ENCODE measurements at regions not wholly inside any gene's neighbourhood (a gene's known extent, or its start where the extent isn't known, plus 50 kb on each side); places are given as distances from the start of the nearest gene placed in this dataset.

DNA sequence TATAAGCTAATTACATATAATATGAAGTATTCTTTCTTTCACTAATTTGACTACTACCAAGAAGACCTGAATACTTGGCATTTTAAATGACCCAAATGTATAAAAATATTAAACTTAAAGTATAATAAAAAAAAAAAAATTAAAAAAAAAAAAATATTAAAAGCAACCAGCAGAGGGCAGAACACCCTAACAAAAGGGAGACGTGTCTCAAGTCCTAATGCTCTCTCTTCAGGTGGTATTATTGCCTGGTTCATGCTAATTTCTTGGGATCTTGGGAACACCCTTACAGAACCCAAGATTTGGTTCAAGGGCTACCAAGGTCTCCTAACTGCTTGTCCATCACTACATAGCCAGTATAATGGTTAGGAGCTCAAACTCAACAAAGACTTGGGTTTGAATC, 754.8 kb downstream of the RAB28 start:
- in situ Hi-C loops (cut with HindIII; ENCODE audit: low sequenced_read_pairs) = no loop called here

DNA sequence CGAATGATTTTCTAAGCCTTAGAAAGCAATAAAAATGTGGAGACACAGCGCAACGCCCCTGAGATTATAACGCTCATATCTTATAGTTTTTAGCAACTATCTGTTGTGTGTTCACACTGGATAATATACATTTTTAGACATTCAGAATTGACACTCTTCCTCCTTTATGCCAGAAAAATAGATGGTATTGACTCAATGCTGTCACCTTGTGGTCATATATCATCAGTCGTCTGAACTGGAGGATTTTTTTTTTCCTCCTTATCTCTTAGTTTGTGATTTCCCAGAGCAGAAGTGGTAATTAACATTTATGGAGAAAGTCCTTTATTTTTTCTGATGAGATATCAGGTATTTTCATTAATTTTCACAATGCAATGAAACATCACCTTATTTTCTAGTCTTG, 759.6 kb downstream of the RAB28 start:
- in situ Hi-C loops (cut with HindIII; ENCODE audit: low sequenced_read_pairs) = no loop called here

DNA sequence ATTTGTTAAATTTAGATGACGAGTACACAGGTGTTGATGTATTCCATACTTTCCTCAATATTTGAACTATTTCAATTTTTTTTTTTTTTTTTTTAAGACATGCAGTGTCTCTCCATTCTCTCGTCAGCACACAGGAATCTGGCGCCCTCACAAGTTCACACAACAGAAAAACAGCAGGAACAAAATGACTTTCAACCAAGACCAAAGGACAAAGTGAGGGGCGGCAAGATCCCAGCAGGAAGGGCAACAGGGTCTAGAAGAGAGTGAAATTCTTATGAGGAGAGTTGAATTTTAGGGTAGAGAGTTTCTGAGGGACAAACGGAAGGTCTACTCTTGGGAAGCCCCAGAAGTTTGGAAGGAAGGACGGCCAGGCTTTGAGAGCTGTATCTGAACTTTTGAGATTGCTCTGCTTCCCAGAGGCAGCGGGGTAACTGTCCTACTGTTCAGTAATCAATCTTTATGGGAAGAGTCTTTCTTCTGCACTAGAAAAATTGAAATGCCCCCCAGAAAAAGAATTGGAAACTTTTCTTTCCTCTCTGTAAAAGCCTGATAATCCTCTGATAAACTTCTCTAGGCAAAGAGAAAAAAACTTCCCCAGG, 760.2 kb downstream of the RAB28 start:
- in situ Hi-C loops (cut with HindIII; ENCODE audit: low sequenced_read_pairs) = no loop called here

DNA sequence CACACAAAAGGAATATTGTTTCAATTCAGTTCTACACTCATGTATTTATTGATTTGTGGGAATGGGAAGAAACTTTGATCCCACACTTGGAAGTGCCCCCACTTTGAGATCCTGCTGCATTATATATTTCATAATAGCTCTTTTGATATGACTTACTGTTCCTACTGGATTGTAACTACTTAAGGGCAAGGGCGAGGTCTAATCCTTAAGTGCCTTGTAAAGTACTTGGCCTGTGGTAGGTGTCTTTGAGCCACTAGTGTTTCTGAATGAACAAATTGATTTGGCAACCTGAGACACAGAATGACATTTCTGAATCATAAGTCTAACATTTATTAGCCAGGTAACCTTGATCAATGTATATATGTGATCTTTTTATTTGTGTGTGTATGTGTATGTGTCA, 767.2 kb downstream of the RAB28 start:
- in situ Hi-C loops (cut with HindIII; ENCODE audit: low sequenced_read_pairs) = no loop called here

DNA sequence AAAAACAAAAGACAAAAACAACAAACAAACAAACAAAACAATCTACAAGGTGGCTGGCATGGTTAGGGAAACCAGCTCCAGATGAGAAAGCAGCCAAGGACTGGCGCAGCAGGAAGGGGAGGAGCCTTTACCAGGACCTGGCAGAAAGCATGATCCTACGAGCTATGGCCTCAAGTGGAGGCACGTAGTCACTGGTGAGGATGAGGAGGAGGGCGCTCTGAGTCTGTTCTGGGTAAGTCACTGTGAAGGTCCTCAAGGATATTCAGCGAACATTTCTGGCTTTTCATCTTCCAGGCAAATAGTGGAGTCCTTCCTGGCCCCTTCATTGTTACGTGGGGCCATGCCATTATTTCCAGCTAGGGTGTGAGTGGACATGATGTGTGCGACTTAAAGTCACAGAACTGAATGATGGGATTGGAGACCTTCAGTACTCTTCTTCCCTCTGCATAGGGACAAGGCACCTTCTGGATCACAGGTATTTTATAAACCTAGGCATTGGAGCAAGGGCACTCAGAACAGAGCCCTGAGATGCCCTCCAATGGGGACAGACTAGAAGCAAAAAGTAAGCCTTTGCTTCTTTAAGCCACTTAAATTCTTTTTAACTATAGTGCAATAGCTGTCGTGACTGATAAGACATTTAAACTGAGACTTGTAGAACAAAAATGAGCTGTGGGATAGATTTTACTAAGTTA, 771.3 kb downstream of the RAB28 start:
- in situ Hi-C loops (cut with HindIII; ENCODE audit: low sequenced_read_pairs) = no loop called here

DNA sequence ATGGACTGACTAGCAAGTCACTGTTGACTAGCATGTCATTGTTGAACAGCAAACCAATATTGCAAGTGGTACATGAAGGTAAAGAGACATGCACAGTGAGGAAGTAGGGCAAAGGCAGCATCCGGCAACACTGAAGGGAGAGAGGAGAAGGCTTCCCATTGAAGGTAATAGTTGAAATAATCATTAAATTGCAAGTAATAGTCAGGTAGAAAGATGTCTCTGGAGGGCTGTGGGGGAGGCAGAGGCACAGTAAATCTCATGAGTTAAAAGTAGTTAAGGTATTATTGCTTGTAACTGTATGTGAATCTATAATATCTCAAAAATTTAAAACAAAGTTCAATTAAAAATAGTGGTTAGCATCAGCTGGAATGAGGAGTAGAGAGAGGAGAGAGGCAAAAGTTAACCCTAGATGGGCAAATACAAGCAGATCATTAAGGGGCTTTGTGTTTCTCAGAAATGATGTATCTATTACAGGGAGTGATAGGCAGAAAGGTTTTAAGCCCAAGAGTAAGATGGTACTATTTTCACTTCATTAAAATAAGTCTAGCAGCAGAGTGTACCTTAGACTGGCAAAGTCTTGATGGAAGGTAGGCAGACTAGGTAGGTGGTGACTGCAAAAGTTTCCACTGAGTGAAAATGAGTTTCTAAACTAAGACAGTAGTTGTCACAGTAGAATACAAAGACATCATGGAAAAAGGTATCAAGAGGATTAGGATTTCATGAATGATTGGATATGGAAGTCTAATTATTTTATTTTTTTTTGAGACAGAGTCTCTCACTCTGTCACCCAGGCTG, 776.6 kb downstream of the RAB28 start:
- in situ Hi-C loops (cut with HindIII; ENCODE audit: low sequenced_read_pairs) = no loop called here

DNA sequence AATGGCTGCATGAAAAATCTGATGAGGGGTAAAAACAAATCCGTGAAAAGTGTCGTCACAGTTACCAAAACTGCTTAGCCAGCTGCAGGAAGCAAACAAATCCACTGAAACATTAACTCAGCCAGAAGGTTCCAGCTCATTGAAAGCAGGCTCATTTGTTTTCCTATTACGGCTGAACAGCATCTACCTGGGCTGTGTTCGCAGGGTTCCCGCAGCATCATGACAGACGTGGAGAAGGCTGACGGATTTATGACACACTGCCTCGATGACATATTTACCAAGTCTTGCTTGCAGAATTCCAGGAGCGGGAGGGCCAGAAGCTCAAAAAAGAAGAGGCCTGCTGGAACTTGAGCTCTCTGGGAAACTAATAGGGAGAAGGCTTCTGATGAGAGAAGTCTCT, 781.1 kb downstream of the RAB28 start:
- in situ Hi-C loops (cut with HindIII; ENCODE audit: low sequenced_read_pairs) = no loop called here

DNA sequence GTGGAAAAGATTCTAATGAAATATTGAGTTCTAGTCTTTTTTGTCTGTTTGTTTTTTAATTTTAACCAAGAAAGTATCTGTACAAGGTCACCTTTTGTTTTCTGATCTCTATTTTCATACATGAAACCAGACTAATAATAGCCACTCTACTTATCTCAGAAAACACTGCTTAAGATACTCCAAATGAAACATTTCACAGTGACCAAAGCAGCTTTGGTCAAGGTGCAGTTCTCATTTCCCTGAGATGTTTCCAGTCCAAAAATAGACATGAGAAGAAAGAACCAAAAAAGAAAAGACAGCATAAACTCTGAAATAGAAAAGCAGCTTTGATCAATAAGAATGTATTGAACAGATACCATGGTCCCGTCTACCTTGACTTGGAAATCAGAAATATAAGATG, 782.8 kb downstream of the RAB28 start:
- in situ Hi-C loops (cut with HindIII; ENCODE audit: low sequenced_read_pairs) = no loop called here

DNA sequence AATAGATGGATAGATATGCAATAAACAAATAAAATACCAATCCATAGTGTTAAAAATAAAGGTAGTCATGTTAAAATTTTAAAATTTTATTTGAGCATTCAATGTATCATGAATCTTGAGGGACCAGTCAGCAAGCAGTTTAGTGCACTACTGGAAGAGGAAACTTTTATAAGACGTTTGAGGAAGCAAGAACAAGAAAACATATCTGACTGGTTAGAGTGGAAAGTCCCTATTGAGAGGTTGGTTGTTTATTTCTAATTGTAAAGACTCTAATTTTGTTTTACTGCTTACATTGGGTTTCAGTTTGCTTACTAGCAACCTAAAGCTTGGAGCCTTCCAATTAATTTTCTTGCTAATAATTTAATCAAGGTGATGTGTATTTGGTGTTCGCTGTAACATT, 786.2 kb downstream of the RAB28 start:
- in situ Hi-C loops (cut with HindIII; ENCODE audit: low sequenced_read_pairs) = no loop called here

DNA sequence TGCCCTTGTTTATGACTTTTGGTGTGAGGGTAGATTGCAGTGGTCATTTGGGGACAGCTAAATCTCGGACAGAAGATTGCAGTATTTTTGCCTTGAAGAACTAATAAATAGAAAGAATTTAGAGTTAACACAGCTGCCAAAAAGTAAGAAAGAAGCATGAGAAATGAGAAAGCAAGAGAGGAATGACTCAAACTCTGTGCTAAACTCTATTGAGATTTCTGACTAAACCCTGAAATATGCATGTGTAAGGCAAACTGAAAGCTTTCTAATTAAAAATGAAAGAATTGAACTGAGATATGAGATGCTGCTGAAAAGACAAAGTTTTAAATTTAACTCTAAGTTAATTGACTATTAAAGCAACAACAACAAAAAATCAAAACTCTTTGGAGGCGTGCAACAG, 791.3 kb downstream of the RAB28 start:
- in situ Hi-C loops (cut with HindIII; ENCODE audit: low sequenced_read_pairs) = no loop called here

DNA sequence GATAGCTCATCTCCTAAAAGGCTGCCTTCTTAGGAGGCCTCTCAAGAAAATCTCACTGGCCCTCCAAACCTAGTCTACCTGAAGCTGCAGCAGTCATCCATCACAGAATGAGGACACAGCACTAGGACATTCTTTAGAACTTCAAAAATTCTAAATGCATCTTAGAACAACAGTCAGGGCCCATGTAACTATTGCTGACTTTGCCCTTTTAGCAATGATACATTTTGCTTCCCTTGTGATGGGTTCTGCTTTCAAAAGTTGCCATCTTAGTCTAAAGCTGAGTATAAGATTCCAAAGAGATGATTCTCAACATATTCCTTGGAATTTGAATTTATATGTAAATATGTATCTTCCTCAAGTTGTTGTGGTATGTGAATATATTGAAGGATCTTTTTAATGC, 793.0 kb downstream of the RAB28 start:
- in situ Hi-C loops (cut with HindIII; ENCODE audit: low sequenced_read_pairs) = no loop called here

DNA sequence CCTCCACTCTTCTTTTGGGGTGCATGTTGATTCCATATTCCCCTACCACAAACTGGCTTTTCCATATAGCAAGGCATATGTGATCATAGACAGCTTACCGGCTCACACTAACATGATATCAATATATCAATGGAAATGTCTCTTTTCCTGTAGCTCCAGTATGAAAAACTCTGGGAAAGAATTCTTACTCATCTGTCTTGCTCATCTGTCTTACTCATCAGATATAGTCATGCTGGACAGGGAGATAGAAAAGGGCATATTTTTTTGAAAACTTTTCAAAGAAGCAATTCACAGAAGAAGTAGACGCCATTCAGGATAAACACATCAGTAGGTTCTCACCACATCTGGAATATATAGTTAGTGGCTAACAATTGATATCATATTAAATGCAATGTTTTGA, 794.7 kb downstream of the RAB28 start:
- in situ Hi-C loops (cut with HindIII; ENCODE audit: low sequenced_read_pairs) = no loop called here

DNA sequence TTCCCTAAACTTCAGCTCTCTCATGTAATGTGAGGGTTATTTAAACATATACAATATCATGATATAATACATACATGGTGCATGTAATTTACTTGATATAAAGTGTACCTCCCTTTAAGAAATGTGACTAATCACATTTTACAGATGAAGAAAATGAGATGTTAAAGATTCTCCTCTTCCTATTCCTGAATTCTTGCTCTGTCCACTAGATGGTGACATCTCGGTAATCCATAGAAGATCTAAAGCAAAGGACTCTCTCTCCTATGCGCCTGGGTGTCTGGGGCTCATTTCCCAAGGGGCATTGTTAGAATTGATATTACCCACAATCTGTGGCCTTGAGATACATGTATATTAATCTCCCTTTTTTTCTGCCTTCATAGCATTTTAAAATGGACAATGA, 804.9 kb downstream of the RAB28 start:
- in situ Hi-C loops (cut with HindIII; ENCODE audit: low sequenced_read_pairs) = no loop called here

DNA sequence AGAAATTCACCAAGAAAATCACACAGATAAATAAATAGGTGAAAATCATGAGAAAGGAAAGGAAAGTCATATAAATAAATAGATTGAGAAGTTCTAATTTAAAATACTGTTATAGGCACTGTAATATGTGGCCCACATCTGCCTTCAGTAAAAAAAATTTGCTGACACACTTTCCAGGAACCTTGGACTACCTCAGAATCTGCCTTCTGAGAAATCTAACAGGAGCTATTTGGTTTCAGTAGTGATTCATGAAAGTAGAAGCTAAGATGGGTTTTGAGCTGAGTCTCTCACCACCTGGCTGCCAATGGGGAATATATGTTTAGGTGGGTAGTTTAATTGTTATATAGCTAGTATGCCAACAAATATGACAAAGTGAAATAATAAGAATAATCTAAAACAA, 810.0 kb downstream of the RAB28 start:
- in situ Hi-C loops (cut with HindIII; ENCODE audit: low sequenced_read_pairs) = no loop called here

DNA sequence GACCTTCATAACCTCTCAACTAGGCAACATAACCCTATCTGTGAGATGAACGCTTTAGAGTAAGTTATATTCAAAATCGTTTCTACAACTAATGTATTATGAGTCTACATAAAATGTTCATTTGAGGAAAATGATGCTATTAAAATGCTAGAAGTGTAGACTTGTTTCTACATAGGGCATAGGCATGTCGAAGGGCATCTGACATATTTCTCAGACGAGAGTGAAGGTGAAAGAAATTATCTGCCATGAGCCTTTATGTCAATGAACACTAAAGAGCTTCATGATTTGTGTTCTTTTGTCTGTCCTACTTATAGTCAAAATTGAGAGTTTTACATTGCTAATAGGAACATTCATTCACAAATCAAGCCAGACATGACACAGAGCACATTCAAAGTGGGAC, 811.8 kb downstream of the RAB28 start:
- in situ Hi-C loops (cut with HindIII; ENCODE audit: low sequenced_read_pairs) = no loop called here

DNA sequence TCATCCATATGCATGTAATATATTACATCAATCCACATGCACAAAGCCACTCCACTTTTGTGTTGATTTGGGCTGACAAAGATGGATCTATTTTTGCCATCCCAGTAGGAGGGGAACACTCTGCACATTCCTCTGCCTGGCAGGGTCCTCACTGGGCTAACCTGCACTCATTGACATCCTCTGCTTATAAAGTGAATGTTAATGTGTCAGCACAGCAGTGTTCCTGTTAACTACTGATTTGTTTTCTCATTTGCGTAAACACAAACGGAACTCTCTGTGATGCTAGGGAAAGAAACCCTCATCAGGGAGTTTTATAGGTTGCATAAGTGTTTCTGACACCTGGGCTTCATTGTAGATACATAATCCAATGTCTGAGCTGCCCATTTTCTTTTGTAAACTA, 826.0 kb downstream of the RAB28 start:
- in situ Hi-C loops (cut with HindIII; ENCODE audit: low sequenced_read_pairs) = no loop called here

DNA sequence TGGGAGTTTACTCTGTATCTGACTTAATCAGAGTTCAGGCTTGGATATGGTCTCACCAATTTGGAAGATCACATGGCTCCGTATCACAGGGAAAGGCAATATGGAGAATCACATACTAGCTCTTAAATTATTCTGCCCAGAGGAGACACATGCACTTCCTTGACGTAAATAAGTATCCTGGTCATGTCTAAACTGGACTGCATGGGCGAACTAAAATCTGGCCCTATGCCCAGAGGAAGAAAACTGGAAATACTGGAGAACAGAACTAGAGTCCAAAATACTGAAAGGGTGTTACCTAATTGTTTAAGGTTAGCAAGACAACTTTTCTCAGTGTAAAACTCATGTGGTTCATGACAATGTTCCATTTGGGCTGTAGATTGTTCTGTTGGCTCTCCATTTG, 832.3 kb downstream of the RAB28 start:
- in situ Hi-C loops (cut with HindIII; ENCODE audit: low sequenced_read_pairs) = no loop called here

DNA sequence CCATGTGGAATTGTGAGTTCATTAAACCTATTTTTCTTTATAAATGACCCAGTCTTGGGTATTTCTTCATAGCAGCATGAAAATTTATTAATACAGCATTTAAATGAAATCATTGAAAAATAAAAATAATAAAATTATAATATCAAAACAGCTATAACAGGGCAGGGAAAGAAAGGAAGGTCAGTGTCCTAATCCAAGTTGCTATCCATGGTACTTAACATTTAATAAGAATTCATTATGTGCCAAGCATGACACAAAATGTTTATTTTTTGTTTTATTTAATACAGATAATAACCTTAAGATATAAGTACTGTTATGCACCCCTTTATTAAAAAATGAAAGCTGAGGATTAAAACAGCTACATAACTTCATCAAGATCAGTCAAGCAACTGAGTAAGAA, 838.4 kb downstream of the RAB28 start:
- in situ Hi-C loops (cut with HindIII; ENCODE audit: low sequenced_read_pairs) = no loop called here

DNA sequence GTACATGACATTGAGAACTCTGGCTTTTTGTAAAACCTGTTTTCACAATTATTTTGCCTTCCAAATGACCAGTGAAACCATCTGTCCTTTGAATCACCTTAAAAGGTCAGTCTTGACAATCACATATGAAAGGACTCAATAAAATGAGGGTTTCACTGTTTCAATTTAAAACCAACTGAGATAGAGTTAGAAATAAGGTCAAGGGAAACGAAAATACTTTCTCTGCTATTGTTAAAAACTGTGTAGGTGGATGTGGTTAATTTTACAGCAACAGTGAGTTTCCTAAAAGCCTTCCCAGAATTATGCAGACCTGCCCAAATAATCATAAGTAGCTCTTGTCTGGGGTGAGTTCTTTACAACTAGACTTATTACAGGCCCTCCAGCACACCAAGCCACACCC, 839.9 kb downstream of the RAB28 start:
- in situ Hi-C loops (cut with HindIII; ENCODE audit: low sequenced_read_pairs) = no loop called here

DNA sequence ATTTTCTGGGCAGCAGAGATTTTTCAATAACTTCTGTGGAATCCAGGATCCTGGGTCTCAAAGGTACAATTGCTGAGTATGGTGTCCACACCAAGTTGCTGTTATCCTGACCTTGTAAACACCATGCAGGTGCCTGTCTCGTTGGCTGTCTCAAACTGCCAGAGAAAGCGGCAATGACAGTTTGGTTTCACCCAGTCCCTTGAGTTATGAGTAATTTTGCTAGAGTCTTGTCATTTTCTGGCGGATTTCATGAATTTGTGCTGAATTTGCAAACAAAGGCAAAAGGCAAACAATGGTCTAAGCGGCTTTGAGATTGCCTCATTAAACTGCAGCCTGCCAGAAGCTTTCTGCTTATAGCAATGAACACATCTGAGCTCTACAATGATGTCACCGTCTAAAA, 847.9 kb downstream of the RAB28 start:
- in situ Hi-C loops (cut with HindIII; ENCODE audit: low sequenced_read_pairs) = no loop called here

DNA sequence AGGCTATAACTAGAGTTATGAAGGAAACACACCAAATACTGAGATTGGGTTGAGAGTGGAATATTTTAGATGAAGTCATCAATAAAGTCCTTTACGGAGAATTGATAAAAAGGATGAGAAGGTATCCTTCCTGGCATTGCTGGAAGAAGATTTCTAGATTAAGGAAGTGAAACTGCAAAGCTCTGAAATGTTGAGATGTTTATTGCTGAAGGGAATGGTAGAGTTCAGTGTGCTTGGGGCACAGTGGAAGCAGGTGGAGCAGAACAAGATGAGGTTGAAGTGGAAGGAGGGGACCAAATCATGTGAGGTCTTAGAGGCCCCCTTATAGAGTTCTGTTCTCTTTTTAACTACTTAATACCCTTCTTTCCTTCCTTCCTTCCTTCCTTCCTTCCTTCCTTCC, 848.5 kb downstream of the RAB28 start:
- in situ Hi-C loops (cut with HindIII; ENCODE audit: low sequenced_read_pairs) = no loop called here

DNA sequence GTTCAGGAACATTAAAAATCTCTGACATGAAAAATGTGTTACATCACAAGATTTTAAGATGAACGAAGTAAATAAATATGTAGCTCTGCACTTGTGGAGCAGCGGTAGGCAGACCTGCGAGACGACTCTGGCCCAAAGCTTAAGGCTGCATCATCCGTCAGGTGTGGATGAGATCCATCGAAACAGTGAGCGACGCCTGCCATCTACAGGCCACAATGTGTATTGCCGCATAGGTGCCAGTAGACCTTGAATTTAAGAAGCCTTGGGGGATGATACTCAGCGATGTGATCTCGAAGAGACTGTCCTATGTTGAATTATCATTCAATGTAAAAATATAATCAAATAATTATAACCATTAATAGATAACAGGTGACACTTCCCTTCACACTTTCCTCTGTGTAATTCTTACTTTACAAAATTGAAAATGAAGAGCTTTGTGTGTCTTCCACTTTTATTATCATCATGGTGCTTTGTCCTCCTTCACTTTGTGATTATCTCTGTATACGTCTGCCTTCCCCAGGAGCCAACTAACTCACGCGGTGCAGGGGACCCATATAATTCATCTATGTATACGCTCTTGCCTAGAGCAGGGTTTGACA, 851.0 kb downstream of the RAB28 start:
- in situ Hi-C loops (cut with HindIII; ENCODE audit: low sequenced_read_pairs) = no loop called here
